ENCODE measurements at regions not wholly inside any gene's neighbourhood (a gene's known extent, or its start where the extent isn't known, plus 50 kb on each side); places are given as distances from the start of the nearest gene placed in this dataset.

DNA sequence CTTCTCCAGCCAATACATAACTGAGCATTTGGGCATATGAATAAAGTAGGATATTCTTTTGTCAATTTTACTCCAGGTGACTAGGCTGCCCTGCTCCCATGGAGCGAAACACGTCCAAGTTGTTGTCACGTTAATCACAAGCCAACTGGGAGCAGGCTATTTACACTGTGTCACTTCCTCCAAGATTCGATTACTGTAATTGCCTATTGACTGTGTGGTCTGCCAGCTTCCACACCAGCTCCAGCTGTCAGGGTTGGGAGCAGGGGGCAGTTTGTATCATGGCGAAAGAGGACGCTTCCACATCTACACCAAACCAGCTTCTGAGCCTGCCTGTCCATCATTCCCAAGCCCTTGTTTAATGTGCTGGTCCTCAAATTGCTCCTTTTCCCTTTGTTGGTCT lies 89.2 kb upstream of the RORA start (continued):
- TF ChIP-seq, protein P1, sequence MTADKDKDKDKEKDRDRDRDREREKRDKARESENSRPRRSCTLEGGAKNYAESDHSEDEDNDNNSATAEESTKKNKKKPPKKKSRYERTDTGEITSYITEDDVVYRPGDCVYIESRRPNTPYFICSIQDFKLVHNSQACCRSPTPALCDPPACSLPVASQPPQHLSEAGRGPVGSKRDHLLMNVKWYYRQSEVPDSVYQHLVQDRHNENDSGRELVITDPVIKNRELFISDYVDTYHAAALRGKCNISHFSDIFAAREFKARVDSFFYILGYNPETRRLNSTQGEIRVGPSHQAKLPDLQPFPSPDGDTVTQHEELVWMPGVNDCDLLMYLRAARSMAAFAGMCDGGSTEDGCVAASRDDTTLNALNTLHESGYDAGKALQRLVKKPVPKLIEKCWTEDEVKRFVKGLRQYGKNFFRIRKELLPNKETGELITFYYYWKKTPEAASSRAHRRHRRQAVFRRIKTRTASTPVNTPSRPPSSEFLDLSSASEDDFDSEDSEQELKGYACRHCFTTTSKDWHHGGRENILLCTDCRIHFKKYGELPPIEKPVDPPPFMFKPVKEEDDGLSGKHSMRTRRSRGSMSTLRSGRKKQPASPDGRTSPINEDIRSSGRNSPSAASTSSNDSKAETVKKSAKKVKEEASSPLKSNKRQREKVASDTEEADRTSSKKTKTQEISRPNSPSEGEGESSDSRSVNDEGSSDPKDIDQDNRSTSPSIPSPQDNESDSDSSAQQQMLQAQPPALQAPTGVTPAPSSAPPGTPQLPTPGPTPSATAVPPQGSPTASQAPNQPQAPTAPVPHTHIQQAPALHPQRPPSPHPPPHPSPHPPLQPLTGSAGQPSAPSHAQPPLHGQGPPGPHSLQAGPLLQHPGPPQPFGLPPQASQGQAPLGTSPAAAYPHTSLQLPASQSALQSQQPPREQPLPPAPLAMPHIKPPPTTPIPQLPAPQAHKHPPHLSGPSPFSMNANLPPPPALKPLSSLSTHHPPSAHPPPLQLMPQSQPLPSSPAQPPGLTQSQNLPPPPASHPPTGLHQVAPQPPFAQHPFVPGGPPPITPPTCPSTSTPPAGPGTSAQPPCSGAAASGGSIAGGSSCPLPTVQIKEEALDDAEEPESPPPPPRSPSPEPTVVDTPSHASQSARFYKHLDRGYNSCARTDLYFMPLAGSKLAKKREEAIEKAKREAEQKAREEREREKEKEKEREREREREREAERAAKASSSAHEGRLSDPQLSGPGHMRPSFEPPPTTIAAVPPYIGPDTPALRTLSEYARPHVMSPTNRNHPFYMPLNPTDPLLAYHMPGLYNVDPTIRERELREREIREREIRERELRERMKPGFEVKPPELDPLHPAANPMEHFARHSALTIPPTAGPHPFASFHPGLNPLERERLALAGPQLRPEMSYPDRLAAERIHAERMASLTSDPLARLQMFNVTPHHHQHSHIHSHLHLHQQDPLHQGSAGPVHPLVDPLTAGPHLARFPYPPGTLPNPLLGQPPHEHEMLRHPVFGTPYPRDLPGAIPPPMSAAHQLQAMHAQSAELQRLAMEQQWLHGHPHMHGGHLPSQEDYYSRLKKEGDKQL (CRISPR knock-in tag; IDR thresholded peaks at IDR 0.05; ENCODE audit: borderline replicate concordance), result no peak
- TF ChIP-seq RB1 (IDR thresholded peaks at IDR 0.05; ENCODE audit: low read depth), result no peak
- TF ChIP-seq STAG1 (CRISPR knock-in tag; IDR thresholded peaks at IDR 0.05; ENCODE audit: borderline replicate concordance), result no peak
- no peak for TF ChIP-seq GTF2E2 (tag; IDR thresholded peaks at IDR 0.05)
- no peak for TF ChIP-seq ILF3 (IDR thresholded peaks at IDR 0.05; ENCODE audit: borderline replicate concordance)
- TF ChIP-seq MYNN (IDR thresholded peaks at IDR 0.05), result no peak
- TF ChIP-seq MYNN (CRISPR knock-in tag; IDR thresholded peaks at IDR 0.05), result no peak

DNA sequence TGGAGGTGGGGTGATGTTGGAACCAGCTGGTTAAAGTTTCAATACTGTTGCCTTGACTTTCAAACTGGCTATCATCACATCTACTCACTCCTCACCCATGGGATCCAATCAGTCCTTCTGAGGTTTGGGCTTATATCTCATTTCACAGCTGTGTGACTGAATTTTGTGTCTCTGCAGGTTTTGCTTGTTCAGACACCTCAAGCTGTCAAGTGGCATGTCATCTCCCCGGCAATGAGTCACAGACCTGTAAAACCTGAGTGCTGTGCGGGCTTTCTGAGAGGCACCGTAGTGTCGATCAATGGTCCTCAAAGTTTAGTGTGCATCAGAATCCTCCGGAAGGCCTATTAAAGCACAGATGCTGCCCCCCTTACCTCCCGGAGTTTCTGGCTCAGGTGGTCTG lies 86.4 kb upstream of the RORA start:
- Histone ChIP-seq H3K4me3 (no peak overlapping the region), H3K27me3 (ENCODE audit: control insufficient read depth in 2 of 2, insufficient read depth in 2 of 2, low read length in 2 of 2) (no peaks in the 10 kb centered on the region), H2AFZ (ENCODE audit: low read depth, low read length) (no peak overlapping the region), H3K4me1 (replicated peaks in 1 of 2; ENCODE audit: control insufficient read depth in 2 of 2, insufficient read depth in 2 of 2, low read length in 2 of 2) (no peaks in the 10 kb centered on the region), H4K20me1 (replicated peaks; ENCODE audit: control insufficient read depth, insufficient read depth, low read length) (no peaks in the 10 kb centered on the region), H3K27ac (ENCODE audit: extremely low read depth, low read depth, low read length) (no peak overlapping the region), H3K36me3 (ENCODE audit: control insufficient read depth, insufficient read depth, low read length) (no peaks in the 10 kb centered on the region), H3K9ac (ENCODE audit: insufficient read depth in 1 of 2, low read depth in 2 of 2, low read length in 2 of 2) (no peak overlapping the region), H3K79me2 (ENCODE audit: control insufficient read depth, insufficient read depth, low read length) (no peaks in the 10 kb centered on the region), H3K9me3 (replicated peaks; ENCODE audit: control insufficient read depth, insufficient read depth, low read depth, low read length) (no peaks in the 10 kb centered on the region), H3K9me1 (ENCODE audit: control insufficient read depth, insufficient read depth, low read length) (no peaks in the 10 kb centered on the region), H3K4me2 (ENCODE audit: insufficient read depth, low read length) (no peak overlapping the region)
- WGBS (ENCODE audit: insufficient coverage, low coverage, missing lambda C conversion rate), result 2% methylated on average over 6 of the region's 6 CpGs
- intact Hi-C loops (cut with micrococcal nuclease) (no loop called here), in situ Hi-C loops (cut with MboI) (no loop called here)
- DNase-seq (ENCODE audit: extremely low read depth in 1 of 4, low spot score in 3 of 4) (no peak), FAIRE-seq (no peak), ATAC-seq (no peak)
- no TSS peak for BruUV-seq (replicated peaks)
- ChIA-PET POLR2A (interaction anchor here (2.9 kb wide), 1 partner anchor 10 kb away, joined by 13 read pairs; no protein-coding TSS in a partner anchor), CTCF (ENCODE audit: low intra/inter-chr PET ratio) (no interaction called here)
- TF ChIP-seq MED1 (CRISPR knock-in tag; IDR thresholded peaks at IDR 0.05; ENCODE audit: borderline replicate concordance), result no peak
- no peak for TF ChIP-seq ZNF644 (tag; IDR thresholded peaks at IDR 0.05; ENCODE audit: low read depth)
- TF ChIP-seq, protein P2, sequence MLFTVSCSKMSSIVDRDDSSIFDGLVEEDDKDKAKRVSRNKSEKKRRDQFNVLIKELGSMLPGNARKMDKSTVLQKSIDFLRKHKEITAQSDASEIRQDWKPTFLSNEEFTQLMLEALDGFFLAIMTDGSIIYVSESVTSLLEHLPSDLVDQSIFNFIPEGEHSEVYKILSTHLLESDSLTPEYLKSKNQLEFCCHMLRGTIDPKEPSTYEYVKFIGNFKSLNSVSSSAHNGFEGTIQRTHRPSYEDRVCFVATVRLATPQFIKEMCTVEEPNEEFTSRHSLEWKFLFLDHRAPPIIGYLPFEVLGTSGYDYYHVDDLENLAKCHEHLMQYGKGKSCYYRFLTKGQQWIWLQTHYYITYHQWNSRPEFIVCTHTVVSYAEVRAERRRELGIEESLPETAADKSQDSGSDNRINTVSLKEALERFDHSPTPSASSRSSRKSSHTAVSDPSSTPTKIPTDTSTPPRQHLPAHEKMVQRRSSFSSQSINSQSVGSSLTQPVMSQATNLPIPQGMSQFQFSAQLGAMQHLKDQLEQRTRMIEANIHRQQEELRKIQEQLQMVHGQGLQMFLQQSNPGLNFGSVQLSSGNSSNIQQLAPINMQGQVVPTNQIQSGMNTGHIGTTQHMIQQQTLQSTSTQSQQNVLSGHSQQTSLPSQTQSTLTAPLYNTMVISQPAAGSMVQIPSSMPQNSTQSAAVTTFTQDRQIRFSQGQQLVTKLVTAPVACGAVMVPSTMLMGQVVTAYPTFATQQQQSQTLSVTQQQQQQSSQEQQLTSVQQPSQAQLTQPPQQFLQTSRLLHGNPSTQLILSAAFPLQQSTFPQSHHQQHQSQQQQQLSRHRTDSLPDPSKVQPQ (CRISPR knock-in tag; IDR thresholded peaks at IDR 0.05; ENCODE audit: borderline replicate concordance), result no peak
- TF ChIP-seq POLR3G (IDR thresholded peaks at IDR 0.05; ENCODE audit: extremely low read depth, insufficient read length, insufficient replicate concordance), result no peak

Measured in K562 (cell line).